ENCODE measurements at regions not wholly inside any gene's neighbourhood (a gene's known extent, or its start where the extent isn't known, plus 50 kb on each side); places are given as distances from the start of the nearest gene placed in this dataset.
"Not testable (repeated sequence)": the region's sequence is repeated elsewhere in the genome, so short reads cannot be mapped to it uniquely, and the experiment has no call there.

GRCh38 chr10:8285970-8286369, 231.5 kb downstream of the GATA3 start:
- not testable (repeated sequence) for TF ChIP-seq CTCF (IDR thresholded peaks at IDR 0.05; ENCODE audit: insufficient read depth, low read length); REST (IDR thresholded peaks at IDR 0.05; ENCODE audit: insufficient replicate concordance, low read depth)

Data from HL-60 (cell line).